ENCODE measurements at regions not wholly inside any gene's neighbourhood (a gene's known extent, or its start where the extent isn't known, plus 50 kb on each side); places are given as distances from the start of the nearest gene placed in this dataset.

- H3K27ac ChIP-seq (ENCODE audit: low read length): no peak overlapping the region
- H3K4me2 ChIP-seq (ENCODE audit: low read length): no peak overlapping the region
- H3K9me3 ChIP-seq (ENCODE audit: low read length): no peaks in the 10 kb centered on the region
- TF ChIP-seq REST (IDR thresholded peaks at IDR 0.05; ENCODE audit: borderline replicate concordance) (no peak), SMC3 (conservative IDR thresholded peaks at IDR 0.05; ENCODE audit: poor library complexity) (no peak), CTCF (IDR thresholded peaks at IDR 0.05; ENCODE audit: poor library complexity, severe bottlenecking) (no peak), TAF1 (IDR thresholded peaks at IDR 0.05; ENCODE audit: low read depth) (no peak), MXI1 (conservative IDR thresholded peaks at IDR 0.05; ENCODE audit: poor library complexity, severe bottlenecking) (no peak), POLR2AphosphoS5 (IDR thresholded peaks at IDR 0.05) (no peak), RAD21 (conservative IDR thresholded peaks at IDR 0.05) (no peak)
- H3K4me3 ChIP-seq (ENCODE audit: low read length): no peak overlapping the region
- H3F3A ChIP-seq (ENCODE audit: insufficient read depth, low read length, poor library complexity, severe bottlenecking): no peaks in the 10 kb centered on the region
- H3K9me2 ChIP-seq (ENCODE audit: insufficient read depth, low read length): no peaks in the 10 kb centered on the region
- H4K20me1 ChIP-seq (ENCODE audit: insufficient read depth): no peaks in the 10 kb centered on the region
- H3K9ac ChIP-seq (ENCODE audit: low read length): no peak overlapping the region
- H3K36me3 ChIP-seq (ENCODE audit: insufficient read depth, low read length): no peaks in the 10 kb centered on the region
- H2AFZ ChIP-seq (ENCODE audit: low read depth, low read length): no peak overlapping the region
- H3K27me3 ChIP-seq (ENCODE audit: insufficient read depth, low read depth, low read length): no peaks in the 10 kb centered on the region
- no peaks in the 10 kb centered on the region for H3K79me2 ChIP-seq (replicated peaks; ENCODE audit: insufficient read depth, low read length)
These were observed 373.0 kb downstream of the HDGFL1 start for GRCh38 chr6:22942403-22942802.

GRCh38 chr6:22943327-22943726 lies 374.0 kb downstream of the HDGFL1 start:
- H3K9me3 ChIP-seq (ENCODE audit: low read length): no peaks in the 10 kb centered on the region
- no peak overlapping the region for H2AFZ ChIP-seq (ENCODE audit: low read depth, low read length)
- no peaks in the 10 kb centered on the region for H3K79me2 ChIP-seq (replicated peaks; ENCODE audit: insufficient read depth, low read length)
- TF ChIP-seq TAF1 (IDR thresholded peaks at IDR 0.05; ENCODE audit: low read depth): no peak
- H3K36me3 ChIP-seq (ENCODE audit: insufficient read depth, low read length): no peaks in the 10 kb centered on the region
- H3K4me3 ChIP-seq (ENCODE audit: low read length): no peak overlapping the region
- H3K27me3 ChIP-seq (ENCODE audit: insufficient read depth, low read depth, low read length): no peaks in the 10 kb centered on the region
- no peak overlapping the region for H3K27ac ChIP-seq (ENCODE audit: low read length)
- H3K9ac ChIP-seq (ENCODE audit: low read length): no peak overlapping the region
- H4K20me1 ChIP-seq (ENCODE audit: insufficient read depth): no peaks in the 10 kb centered on the region
- H3F3A ChIP-seq (ENCODE audit: insufficient read depth, low read length, poor library complexity, severe bottlenecking): no peaks in the 10 kb centered on the region
- no peak overlapping the region for H3K4me2 ChIP-seq (ENCODE audit: low read length)
- H3K9me2 ChIP-seq (ENCODE audit: insufficient read depth, low read length): no peaks in the 10 kb centered on the region

GRCh38 chr6:22949967-22950366 lies 380.6 kb downstream of the HDGFL1 start:
- Histone ChIP-seq H2AFZ (ENCODE audit: low read depth, low read length) (no peak overlapping the region), H3K27me3 (ENCODE audit: insufficient read depth, low read depth, low read length) (no peaks in the 10 kb centered on the region), H3K9me2 (ENCODE audit: insufficient read depth, low read length) (no peaks in the 10 kb centered on the region)

More at GRCh38 chr6:22949967-22950366, 380.6 kb downstream of the HDGFL1 start:
- H3F3A ChIP-seq (ENCODE audit: insufficient read depth, low read length, poor library complexity, severe bottlenecking): no peaks in the 10 kb centered on the region
- no peak overlapping the region for H3K9ac ChIP-seq (ENCODE audit: low read length)
- TF ChIP-seq EP300 (conservative IDR thresholded peaks at IDR 0.05; ENCODE audit: poor library complexity, severe bottlenecking): no peak
- H3K4me3 ChIP-seq (ENCODE audit: low read length): no peak overlapping the region
- no peak overlapping the region for H3K27ac ChIP-seq (ENCODE audit: low read length)
- H3K36me3 ChIP-seq (ENCODE audit: insufficient read depth, low read length): no peaks in the 10 kb centered on the region
- H4K20me1 ChIP-seq (ENCODE audit: insufficient read depth): no peaks in the 10 kb centered on the region
- no peaks in the 10 kb centered on the region for H3K9me3 ChIP-seq (ENCODE audit: low read length)
- no peak overlapping the region for H3K4me2 ChIP-seq (ENCODE audit: low read length)
- H3K79me2 ChIP-seq (replicated peaks; ENCODE audit: insufficient read depth, low read length): no peaks in the 10 kb centered on the region

Data from neural cell (in vitro differentiated cells).